ENCODE measurements at regions not wholly inside any gene's neighbourhood (a gene's known extent, or its start where the extent isn't known, plus 50 kb on each side); places are given as distances from the start of the nearest gene placed in this dataset.

DNA sequence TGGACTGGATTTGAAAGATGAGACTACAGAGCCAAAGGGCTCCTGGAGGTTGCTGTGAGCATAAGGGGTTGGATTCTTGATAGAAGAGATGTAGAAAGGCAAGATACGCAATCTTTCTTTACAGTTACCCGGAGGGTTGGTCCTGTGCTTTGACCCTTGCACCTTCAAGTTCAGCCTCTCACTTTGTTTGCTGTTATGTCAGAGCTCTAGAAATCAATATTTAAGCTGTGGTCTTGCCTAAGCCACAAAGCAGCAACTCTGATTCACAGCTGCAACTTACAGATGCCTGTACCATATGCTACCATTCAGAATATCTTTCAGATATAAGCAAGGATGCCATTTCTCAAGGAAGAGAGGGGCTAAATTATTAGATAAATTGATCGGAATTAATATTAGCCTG, 943.1 kb upstream of the LRRTM1 start:
- Mint-ChIP-seq H3K27me3 (no peaks in the 10 kb centered on the region), H3K36me3 (ENCODE audit: low read depth) (no peaks in the 10 kb centered on the region), H3K9me3 (peaks cover 15% of the 10 kb centered on the region), H3K4me3 (no peak overlapping the region), H3K27ac (no peak overlapping the region), H3K4me1 (ENCODE audit: low read depth) (no peaks in the 10 kb centered on the region)
- DNase-seq, result no peak
- ChIA-PET POLR2A (no interaction called here), CTCF (no interaction called here)
- TF ChIP-seq, protein P1, sequence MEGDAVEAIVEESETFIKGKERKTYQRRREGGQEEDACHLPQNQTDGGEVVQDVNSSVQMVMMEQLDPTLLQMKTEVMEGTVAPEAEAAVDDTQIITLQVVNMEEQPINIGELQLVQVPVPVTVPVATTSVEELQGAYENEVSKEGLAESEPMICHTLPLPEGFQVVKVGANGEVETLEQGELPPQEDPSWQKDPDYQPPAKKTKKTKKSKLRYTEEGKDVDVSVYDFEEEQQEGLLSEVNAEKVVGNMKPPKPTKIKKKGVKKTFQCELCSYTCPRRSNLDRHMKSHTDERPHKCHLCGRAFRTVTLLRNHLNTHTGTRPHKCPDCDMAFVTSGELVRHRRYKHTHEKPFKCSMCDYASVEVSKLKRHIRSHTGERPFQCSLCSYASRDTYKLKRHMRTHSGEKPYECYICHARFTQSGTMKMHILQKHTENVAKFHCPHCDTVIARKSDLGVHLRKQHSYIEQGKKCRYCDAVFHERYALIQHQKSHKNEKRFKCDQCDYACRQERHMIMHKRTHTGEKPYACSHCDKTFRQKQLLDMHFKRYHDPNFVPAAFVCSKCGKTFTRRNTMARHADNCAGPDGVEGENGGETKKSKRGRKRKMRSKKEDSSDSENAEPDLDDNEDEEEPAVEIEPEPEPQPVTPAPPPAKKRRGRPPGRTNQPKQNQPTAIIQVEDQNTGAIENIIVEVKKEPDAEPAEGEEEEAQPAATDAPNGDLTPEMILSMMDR (IDR thresholded peaks at IDR 0.05), result no peak
- intact Hi-C loops (cut with micrococcal nuclease), result no loop called here
- ATAC-seq, result no peak

DNA sequence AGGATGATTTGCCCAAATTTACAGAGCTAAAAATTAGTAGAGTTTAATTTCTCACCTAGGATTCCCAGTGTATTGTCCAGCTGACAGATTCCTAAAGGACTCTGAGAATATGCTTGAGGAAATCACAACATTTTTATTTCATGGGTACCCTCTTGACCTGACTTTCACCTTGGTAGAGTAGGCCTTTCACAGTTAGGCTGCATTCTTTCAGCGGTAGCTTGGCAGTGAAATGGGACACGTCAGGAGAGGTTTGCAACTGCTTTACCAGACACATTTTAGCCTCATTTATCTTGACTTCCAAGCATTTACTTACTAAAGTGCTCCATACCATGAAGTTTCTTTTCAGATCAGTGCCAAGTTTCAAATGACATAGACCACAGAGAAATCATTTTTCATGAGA, 937.9 kb upstream of the LRRTM1 start:
- no peak overlapping the region for H3K4me3 Mint-ChIP-seq
- intact Hi-C loops (cut with micrococcal nuclease), result no loop called here
- H3K4me1 Mint-ChIP-seq (ENCODE audit: low read depth), result no peaks in the 10 kb centered on the region
- TF ChIP-seq, protein P1 (IDR thresholded peaks at IDR 0.05), result no peak
- no peaks in the 10 kb centered on the region for H3K36me3 Mint-ChIP-seq (ENCODE audit: low read depth)
- CTCF ChIA-PET, result no interaction called here
- no peaks in the 10 kb centered on the region for H3K27me3 Mint-ChIP-seq
- no peak for DNase-seq
- peaks cover 12% of the 10 kb centered on the region for H3K9me3 Mint-ChIP-seq
- no peak overlapping the region for H3K27ac Mint-ChIP-seq
- no peak for ATAC-seq
- POLR2A ChIA-PET, result no interaction called here

DNA sequence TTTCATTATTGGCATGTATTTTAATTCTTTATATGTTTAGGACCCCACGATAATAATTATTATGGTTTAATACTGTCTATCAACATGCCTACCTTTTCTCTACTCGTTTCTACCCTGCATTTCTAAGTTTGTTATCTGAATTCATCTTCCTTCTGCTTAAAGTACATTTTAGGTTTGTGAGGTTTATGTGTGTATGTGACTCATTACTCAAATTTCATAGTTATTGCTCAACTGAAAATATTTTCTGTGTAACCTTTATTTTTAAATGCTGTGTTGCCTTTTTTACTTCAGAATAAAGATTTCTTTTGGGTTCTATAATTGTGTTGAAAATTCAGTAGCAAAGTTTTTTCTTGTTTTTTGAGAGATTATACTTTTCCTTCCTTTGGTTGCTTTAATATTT, 933.9 kb upstream of the LRRTM1 start:
- no peak overlapping the region for H3K4me3 Mint-ChIP-seq
- ATAC-seq (no peak), DNase-seq (no peak)
- no peaks in the 10 kb centered on the region for H3K27me3 Mint-ChIP-seq
- ChIA-PET CTCF (no interaction called here), POLR2A (no interaction called here)
- no peaks in the 10 kb centered on the region for H3K36me3 Mint-ChIP-seq (ENCODE audit: low read depth)
- H3K4me1 Mint-ChIP-seq (ENCODE audit: low read depth), result no peaks in the 10 kb centered on the region
- TF ChIP-seq, protein P1 (IDR thresholded peaks at IDR 0.05), result no peak
- intact Hi-C loops (cut with micrococcal nuclease), result no loop called here
- H3K27ac Mint-ChIP-seq, result no peak overlapping the region
- peaks cover 14% of the 10 kb centered on the region for H3K9me3 Mint-ChIP-seq

DNA sequence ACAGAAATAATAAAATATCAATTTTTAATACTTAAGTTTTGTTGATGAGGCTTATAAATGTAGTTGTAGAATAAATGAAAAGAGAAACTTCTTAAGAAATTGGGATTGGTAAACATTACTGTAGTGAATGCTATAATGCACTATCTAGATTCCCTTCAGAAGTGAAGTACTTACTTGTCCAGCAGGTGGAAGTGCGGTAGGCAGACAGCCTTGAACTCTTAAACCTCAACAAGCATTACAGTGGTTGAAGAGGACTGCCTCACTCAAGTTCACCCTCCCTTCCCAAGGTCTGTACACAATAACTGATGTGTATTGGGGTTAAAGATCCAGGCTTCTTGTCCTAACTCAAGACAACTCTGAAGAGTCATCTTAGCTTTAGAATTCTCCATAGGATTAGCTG, 931.0 kb upstream of the LRRTM1 start:
- intact Hi-C loops (cut with micrococcal nuclease), result no loop called here
- Mint-ChIP-seq H3K27ac (no peak overlapping the region), H3K27me3 (no peaks in the 10 kb centered on the region), H3K4me1 (ENCODE audit: low read depth) (no peaks in the 10 kb centered on the region), H3K4me3 (no peak overlapping the region), H3K9me3 (peaks cover 18% of the 10 kb centered on the region), H3K36me3 (ENCODE audit: low read depth) (no peaks in the 10 kb centered on the region)
- ATAC-seq (no peak), DNase-seq (no peak)
- ChIA-PET CTCF (no interaction called here), POLR2A (interaction anchor here (0.8 kb wide), 1 partner anchor 18 kb away, joined by 3 read pairs; no protein-coding TSS in a partner anchor)
- TF ChIP-seq, protein P1 (IDR thresholded peaks at IDR 0.05), result no peak

DNA sequence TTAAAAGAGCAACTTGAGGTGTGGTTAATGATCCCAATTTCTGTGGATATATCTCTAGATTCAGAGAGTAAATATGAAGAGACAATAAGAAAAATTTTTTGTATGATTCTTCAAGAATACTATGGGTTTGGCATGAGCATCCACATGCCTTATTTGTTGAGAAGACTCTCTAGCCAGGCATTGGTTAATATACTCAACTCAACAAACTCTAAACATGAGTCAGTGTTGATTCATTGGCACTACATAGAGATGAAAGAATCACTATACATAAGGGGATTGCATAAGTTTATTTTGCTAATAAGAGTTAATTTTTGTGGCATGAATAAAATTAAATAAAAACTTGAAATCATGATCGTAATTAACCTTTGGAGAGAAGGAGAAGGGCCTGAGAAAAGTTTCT, 930.2 kb upstream of the LRRTM1 start:
- Mint-ChIP-seq H3K27me3 (no peaks in the 10 kb centered on the region), H3K36me3 (ENCODE audit: low read depth) (no peaks in the 10 kb centered on the region), H3K9me3 (peaks cover 14% of the 10 kb centered on the region), H3K4me1 (ENCODE audit: low read depth) (no peaks in the 10 kb centered on the region), H3K27ac (no peak overlapping the region), H3K4me3 (no peak overlapping the region)
- POLR2A ChIA-PET, result interaction anchor here (0.8 kb wide), 1 partner anchor 19 kb away, joined by 3 read pairs; no protein-coding TSS in a partner anchor
- DNase-seq, result no peak
- CTCF ChIA-PET, result no interaction called here
- intact Hi-C loops (cut with micrococcal nuclease), result no loop called here
- TF ChIP-seq, protein P1 (IDR thresholded peaks at IDR 0.05), result no peak
- ATAC-seq, result no peak

All from activated CD8-positive, alpha-beta T cell treated with anti-CD3 and anti-CD28 coated beads for 36 hours (primary cell).